ENCODE measurements at regions not wholly inside any gene's neighbourhood (a gene's known extent, or its start where the extent isn't known, plus 50 kb on each side); places are given as distances from the start of the nearest gene placed in this dataset.

- no peaks in the 10 kb centered on the region for H3K27me3 ChIP-seq (ENCODE audit: control insufficient read depth in 2 of 2, insufficient read depth in 2 of 2, low read length in 2 of 2)
- H3K4me3 ChIP-seq (replicated peaks in 1 of 3; ENCODE audit: low read depth in 2 of 3, low read length in 3 of 3): no peak overlapping the region
- WGBS (ENCODE audit: insufficient coverage): no CpG with 5 or more reads among the region's 2 CpGs
- no peaks in the 10 kb centered on the region for H3K4me1 ChIP-seq (ENCODE audit: control insufficient read depth in 1 of 2, insufficient read depth in 2 of 2, low read length in 2 of 2)
- Mint-ChIP-seq H3K27ac (no peak overlapping the region), H3K4me3 (no peak overlapping the region), H3K36me3 (no peaks in the 10 kb centered on the region), H3K9me3 (peaks cover 0 to 6% (median 4%) of the 10 kb centered on the region in 7 donors), H3K27me3 (ENCODE audit: low read depth in 3 of 3) (peaks cover 0 to 3% (median 0%) of the 10 kb centered on the region in 3 donors), H3K4me1 (no peaks in the 10 kb centered on the region)
- no peak overlapping the region for H3K9ac ChIP-seq (ENCODE audit: insufficient read depth, low read length, poor library complexity, severe bottlenecking)
- no peak for TF ChIP-seq CTCF (IDR thresholded peaks at IDR 0.05)
- H3K27ac ChIP-seq (ENCODE audit: low read depth in 1 of 2, low read length in 2 of 2): no peak overlapping the region
- no peaks in the 10 kb centered on the region for H3K36me3 ChIP-seq (replicated peaks in 1 of 2; ENCODE audit: control insufficient read depth in 1 of 2, insufficient read depth in 2 of 2, low read length in 2 of 2)
- H3K79me2 ChIP-seq (ENCODE audit: insufficient read depth, low read length): no peaks in the 10 kb centered on the region
- no peaks in the 10 kb centered on the region for H4K20me1 ChIP-seq (ENCODE audit: insufficient read depth, low read length)
- H2AFZ ChIP-seq (ENCODE audit: insufficient read depth, low read depth, low read length, poor library complexity, severe bottlenecking): no peak overlapping the region
- no peak overlapping the region for H3K4me2 ChIP-seq (replicated peaks; ENCODE audit: extremely low read depth, low read length, poor library complexity, severe bottlenecking)
- no peak for DNase-seq
- no peaks in the 10 kb centered on the region for H3K9me3 ChIP-seq (replicated peaks in 1 of 2; ENCODE audit: control insufficient read depth in 1 of 2, insufficient read depth in 1 of 2, low read length in 2 of 2)
- intact Hi-C loops (cut with micrococcal nuclease): no loop called here
Measured at GRCh38 chr7:10237306-10237705, 736.4 kb upstream of the PHF14 start.

GRCh38 chr7:10238641-10239040 lies 735.0 kb upstream of the PHF14 start:
- Mint-ChIP-seq H3K36me3 (no peaks in the 10 kb centered on the region), H3K27me3 (ENCODE audit: low read depth in 3 of 3) (peaks cover 0 to 3% (median 0%) of the 10 kb centered on the region in 3 donors), H3K27ac (no peak overlapping the region), H3K9me3 (peaks cover 0 to 6% (median 4%) of the 10 kb centered on the region in 7 donors), H3K4me1 (no peaks in the 10 kb centered on the region), H3K4me3 (no peak overlapping the region)
- H3K9me3 ChIP-seq (replicated peaks in 1 of 2; ENCODE audit: control insufficient read depth in 1 of 2, insufficient read depth in 1 of 2, low read length in 2 of 2): no peaks in the 10 kb centered on the region
- no peak overlapping the region for H3K9ac ChIP-seq (ENCODE audit: insufficient read depth, low read length, poor library complexity, severe bottlenecking)
- no CpG with 5 or more reads among the region's 1 CpG for WGBS (ENCODE audit: insufficient coverage)
- H3K4me1 ChIP-seq (ENCODE audit: control insufficient read depth in 1 of 2, insufficient read depth in 2 of 2, low read length in 2 of 2): no peaks in the 10 kb centered on the region
- TF ChIP-seq CTCF (IDR thresholded peaks at IDR 0.05): no peak
- H3K36me3 ChIP-seq (replicated peaks in 1 of 2; ENCODE audit: control insufficient read depth in 1 of 2, insufficient read depth in 2 of 2, low read length in 2 of 2): no peaks in the 10 kb centered on the region
- H3K79me2 ChIP-seq (ENCODE audit: insufficient read depth, low read length): no peaks in the 10 kb centered on the region
- H3K4me2 ChIP-seq (replicated peaks; ENCODE audit: extremely low read depth, low read length, poor library complexity, severe bottlenecking): no peak overlapping the region
- DNase-seq: no peak
- no peaks in the 10 kb centered on the region for H4K20me1 ChIP-seq (ENCODE audit: insufficient read depth, low read length)
- no peak overlapping the region for H3K27ac ChIP-seq (ENCODE audit: low read depth in 1 of 2, low read length in 2 of 2)
- H2AFZ ChIP-seq (ENCODE audit: insufficient read depth, low read depth, low read length, poor library complexity, severe bottlenecking): no peak overlapping the region
- H3K27me3 ChIP-seq (ENCODE audit: control insufficient read depth in 2 of 2, insufficient read depth in 2 of 2, low read length in 2 of 2): no peaks in the 10 kb centered on the region
- no peak overlapping the region for H3K4me3 ChIP-seq (replicated peaks in 1 of 3; ENCODE audit: low read depth in 2 of 3, low read length in 3 of 3)
- intact Hi-C loops (cut with micrococcal nuclease): no loop called here
